CD4-positive, alpha-beta T cell treated with Interleukin-12 subunit alpha and Interleukin-12 subunit beta, for 1 hour (primary cell): ENCODE measurements at regions not wholly inside any gene's neighbourhood (a gene's known extent, or its start where the extent isn't known, plus 50 kb on each side); places are given as distances from the start of the nearest gene placed in this dataset.
"Not testable (repeated sequence)": the region's sequence is repeated elsewhere in the genome, so short reads cannot be mapped to it uniquely, and the experiment has no call there.

ENCODE experiments used
- DNase-seq: peaks from one replicate; pipeline ENCODE4 v3.0.0-alpha.2; 2020

DNA sequence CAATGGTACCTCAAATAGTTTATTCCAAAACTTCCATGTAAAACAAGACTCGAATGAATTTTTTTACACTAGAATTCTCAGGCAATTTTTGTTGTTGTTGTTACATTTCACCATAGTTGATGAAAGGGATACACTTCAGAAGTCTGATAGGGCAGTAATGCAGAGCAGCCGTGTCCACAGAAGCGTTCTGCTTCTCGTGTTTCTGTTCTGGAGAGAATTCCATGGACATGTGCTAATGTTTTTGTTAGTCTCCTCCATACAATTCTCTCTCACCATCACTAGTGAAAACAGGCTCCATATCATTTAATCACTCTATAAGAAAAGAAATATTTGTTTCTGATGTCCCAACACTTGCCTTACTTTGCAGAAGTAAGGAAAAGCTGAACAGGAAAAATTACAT is 606.1 kb downstream of the SLC16A7 start:
- DNase-seq, result no peak

DNA sequence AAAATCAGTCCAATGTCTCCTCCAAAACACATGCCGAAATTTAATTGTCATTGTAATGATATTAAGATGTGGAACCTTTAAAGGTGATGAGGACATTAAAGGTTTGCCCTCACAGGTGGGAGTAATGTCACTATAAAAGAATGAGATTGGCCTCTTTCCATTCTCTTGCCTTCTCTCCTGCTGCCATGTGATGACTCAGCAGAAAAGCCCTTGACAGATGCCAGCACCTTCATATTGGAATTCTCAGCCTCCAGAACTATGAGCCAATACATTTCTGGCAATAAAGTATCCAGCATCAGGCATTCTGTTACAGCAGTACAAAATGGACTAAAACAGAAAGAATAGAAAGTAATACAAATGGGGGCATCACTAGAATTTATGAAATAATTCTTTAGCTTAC is 609.7 kb downstream of the SLC16A7 start:
- DNase-seq, result no peak

GRCh38 chr12:60209521-60209920 is 613.7 kb downstream of the SLC16A7 start:
- DNase-seq, result no peak

- no peak for DNase-seq
Measured at GRCh38 chr12:60209933-60210332, 614.1 kb downstream of the SLC16A7 start.

DNA sequence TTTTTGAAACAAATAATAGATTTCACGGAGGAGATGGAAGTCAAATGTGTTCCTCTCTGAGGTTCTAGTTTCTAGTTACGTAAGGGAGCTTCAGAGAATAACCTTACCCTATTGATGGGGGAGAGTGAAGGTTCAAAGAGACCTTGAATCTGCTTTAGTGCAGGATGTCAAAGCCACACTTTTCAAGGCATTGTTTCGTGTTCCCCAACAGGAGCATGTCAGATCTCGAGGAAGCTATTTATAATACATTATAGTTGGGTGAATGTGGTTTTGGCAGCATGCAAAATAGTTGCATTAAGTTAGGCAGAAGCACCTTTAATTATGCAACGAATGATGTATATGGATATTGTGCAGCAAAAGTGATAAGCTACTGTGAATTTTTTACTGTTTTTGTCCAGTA is 614.9 kb downstream of the SLC16A7 start:
- DNase-seq, result no peak

DNA sequence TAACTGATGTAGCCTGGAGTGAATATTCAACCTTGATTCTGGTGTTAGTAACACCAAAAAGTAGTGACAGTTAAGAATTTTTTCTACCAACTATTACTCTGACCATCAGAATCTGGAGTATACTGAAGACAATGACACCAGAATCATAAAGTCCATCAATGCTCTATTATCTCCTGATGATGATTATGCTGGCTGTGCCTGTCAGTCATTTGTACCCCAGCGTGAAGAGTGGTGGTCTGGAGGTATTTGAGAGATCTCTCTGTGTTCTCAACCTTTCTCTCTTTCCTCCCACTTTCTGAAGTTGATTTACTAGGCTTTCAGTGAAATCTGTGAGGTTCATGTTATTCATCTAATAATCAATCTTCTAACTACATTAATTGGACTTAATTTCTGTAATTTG is 615.4 kb downstream of the SLC16A7 start:
- DNase-seq, result no peak

GRCh38 chr12:60212159-60213000 is 616.6 kb downstream of the SLC16A7 start:
- DNase-seq, result no peak

GRCh38 chr12:60213272-60213671 is 617.4 kb downstream of the SLC16A7 start:
- not testable (repeated sequence) for DNase-seq

- DNase-seq, result no peak
Measured at GRCh38 chr12:60216226-60216625, 620.4 kb downstream of the SLC16A7 start.

- DNase-seq, result no peak
Measured at GRCh38 chr12:60223242-60223641, 627.4 kb downstream of the SLC16A7 start.

- no peak for DNase-seq
Measured at GRCh38 chr12:60225216-60226000, 629.6 kb downstream of the SLC16A7 start.

- DNase-seq, result no peak
Measured at GRCh38 chr12:60227916-60228315, 632.1 kb downstream of the SLC16A7 start.

GRCh38 chr12:60230056-60230455 is 634.2 kb downstream of the SLC16A7 start:
- no peak for DNase-seq

GRCh38 chr12:60231303-60231702 is 635.5 kb downstream of the SLC16A7 start:
- no peak for DNase-seq

- DNase-seq, result no peak
Measured at GRCh38 chr12:60231976-60232907, 636.4 kb downstream of the SLC16A7 start.

GRCh38 chr12:60234611-60235195 is 638.9 kb downstream of the SLC16A7 start:
- not testable (repeated sequence) for DNase-seq

DNA sequence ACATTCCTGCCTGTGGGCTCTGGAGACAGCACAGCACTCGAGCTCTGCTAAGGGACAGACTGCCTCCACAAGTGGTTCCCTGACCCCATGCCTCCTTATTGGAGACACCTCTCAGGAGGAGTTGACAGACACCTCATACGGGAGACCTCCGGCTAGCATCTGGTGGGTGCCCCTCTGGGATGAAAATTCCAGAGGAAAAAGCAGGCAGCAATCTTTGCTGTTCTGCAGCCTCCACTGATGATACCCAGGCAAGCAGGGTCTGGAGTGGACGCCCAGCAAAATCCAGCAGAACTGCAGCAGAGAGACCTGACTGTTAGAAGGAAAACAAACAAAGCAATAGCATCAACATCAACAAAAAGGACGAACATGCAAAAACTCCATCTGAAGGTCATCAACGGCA is 639.4 kb downstream of the SLC16A7 start:
- DNase-seq, result no peak

DNA sequence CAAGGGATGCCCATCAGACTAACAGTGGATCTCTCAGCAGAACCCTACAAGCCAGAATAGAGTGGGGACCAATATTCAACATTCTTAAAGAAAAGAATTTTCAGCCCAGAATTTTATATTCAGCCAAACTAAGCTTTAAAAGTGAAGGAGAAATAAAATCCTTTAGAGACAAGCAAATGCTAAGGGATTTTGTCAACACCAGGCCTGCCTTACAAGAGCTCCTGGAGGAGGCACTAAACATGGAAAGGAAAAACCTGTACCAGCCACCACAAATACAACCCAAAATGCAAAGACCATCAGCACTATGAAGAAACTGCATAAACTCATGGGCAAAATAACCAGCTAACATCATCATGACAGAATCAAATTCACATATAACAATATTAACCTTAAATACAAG is 640.6 kb downstream of the SLC16A7 start:
- not testable (repeated sequence) for DNase-seq

GRCh38 chr12:60240891-60241290 is 645.1 kb downstream of the SLC16A7 start:
- no peak for DNase-seq

DNA sequence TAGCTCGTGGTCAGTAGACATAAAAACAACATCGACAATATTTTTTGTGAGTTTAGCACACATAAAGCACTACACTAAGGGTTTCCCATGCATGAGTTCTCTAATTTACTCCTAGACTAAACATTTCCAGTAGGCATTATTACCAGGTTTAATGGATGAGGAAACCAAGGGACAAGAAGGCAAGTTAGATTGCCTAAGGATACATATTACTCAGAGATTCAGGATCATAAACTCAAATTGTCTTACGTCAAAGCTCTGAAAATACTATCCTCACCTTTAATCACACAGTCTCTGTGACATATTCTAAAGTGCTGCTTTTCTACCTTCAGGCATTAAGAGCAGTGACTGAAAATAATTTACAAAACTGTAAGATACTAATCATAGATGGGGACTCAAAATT is 655.3 kb downstream of the SLC16A7 start:
- DNase-seq, result no peak

DNA sequence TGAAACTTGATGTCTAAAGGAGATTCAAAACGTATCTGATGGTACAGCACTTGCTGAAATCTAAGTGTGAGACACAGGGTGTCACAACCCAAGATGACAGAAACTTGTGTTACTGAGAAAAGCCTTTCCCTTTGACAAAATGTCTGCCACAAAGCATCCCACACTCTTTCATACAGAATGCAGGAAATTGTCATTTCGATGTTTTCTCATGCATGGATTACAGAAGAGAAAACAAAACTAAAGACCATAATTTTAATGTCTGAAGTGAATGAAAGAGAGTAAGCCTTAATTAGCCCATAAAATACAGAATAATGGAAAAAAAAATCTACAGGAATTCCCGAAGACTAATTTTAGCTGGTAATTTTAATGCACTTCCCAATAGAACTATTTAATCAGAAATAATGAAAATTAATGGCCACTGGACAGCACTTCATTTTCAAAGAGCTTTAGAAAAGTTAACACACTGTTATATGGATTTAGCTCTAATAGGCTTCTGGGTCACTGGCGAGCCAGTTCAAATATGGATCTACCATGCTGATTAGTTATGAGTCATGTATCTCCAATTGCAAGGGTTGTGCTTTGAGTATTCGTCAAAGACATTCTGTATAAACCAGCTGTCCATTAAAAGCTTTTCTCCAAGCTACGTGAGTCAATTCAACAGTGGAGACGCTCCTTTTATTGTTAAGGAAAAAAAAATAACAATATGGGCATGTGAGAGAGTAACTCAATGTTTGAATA is 656.7 kb downstream of the SLC16A7 start:
- no peak for DNase-seq

- no peak for DNase-seq
Measured at GRCh38 chr12:60255044-60255443, 659.2 kb downstream of the SLC16A7 start.
